ENCODE measurements at regions not wholly inside any gene's neighbourhood (a gene's known extent, or its start where the extent isn't known, plus 50 kb on each side); places are given as distances from the start of the nearest gene placed in this dataset.

DNA sequence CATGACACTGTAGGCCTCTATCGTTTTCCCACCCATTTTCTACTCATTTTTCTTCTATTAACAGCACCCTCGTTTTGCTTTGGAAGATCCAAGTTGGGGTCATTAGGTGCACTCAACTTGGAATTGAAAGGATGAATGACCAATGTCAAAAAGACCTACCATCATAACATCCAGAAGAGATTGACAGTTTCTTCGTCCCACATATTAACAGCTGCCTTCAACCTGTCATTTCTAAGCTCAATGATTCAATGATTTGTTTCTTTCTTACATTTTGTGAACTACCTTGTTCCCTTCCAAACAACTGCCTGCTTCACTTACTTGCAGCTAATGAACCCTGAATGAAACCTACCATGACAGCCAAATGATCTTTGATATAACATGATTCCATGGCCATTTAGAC is 224.0 kb upstream of the KCNH7 start:
- TF ChIP-seq CTCF (IDR thresholded peaks at IDR 0.05) (no peak), EP300 (IDR thresholded peaks at IDR 0.05) (no peak)
